ENCODE measurements at regions not wholly inside any gene's neighbourhood (a gene's known extent, or its start where the extent isn't known, plus 50 kb on each side); places are given as distances from the start of the nearest gene placed in this dataset.
"Not testable (repeated sequence)": the region's sequence is repeated elsewhere in the genome, so short reads cannot be mapped to it uniquely, and the experiment has no call there.

DNA sequence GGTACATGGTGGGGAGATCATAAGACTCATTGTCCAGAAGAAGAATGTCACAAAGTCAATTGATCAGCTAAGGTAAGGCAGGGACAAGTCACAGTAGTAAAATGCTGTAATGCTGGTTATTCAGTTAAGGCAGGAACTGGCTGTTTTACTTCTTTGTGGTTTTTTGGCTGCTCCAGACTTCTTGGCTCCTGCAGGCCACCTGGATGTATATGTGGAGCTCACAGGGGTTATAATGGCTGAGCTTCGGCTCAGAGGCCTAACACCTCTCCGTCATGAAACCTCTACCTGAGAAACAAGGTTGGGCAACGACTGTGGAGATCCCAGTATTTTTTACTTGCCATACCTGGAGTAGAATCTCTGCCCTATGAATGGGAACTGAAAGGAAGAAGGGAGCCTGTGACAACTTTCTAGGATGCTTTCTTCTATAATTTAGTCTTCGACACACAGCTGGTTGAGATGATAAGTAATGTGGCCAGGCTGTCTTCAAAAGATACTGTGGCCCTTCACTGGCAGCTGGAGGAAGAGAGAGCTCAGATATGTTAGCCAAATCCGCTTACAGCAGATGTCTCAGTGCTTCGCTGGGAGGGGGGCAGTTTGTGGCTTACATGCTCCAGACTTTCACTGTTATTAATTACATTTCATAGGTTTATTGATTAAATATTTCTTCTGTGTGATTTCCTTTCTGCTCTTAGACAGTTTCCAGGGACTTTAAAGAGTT, 887.8 kb downstream of the IGSF11 start:
- H3K27me3 ChIP-seq (replicated peaks; ENCODE audit: insufficient read depth, low read length), result no peaks in the 10 kb centered on the region
- no peaks in the 10 kb centered on the region for H4K20me1 ChIP-seq (ENCODE audit: insufficient read depth, low read length)
- H2AFZ ChIP-seq (ENCODE audit: low read length), result no peak overlapping the region
- 0 out of 2 replicates have a peak, but pooled peaks cover 4% of the 10 kb centered on the region for H3F3A ChIP-seq (ENCODE audit: insufficient read depth, low read length)
- H3K36me3 ChIP-seq (replicated peaks; ENCODE audit: insufficient read depth, low read length), result no peaks in the 10 kb centered on the region
- H3K9ac ChIP-seq (ENCODE audit: low read length), result no peak overlapping the region
- DNase-seq, result no peak
- no peak overlapping the region for H3K4me3 ChIP-seq (ENCODE audit: low read length)
- no peaks in the 10 kb centered on the region for H3K79me2 ChIP-seq (ENCODE audit: low read length)
- no peak for TF ChIP-seq EZH2 (optimal IDR thresholded peaks at IDR 0.05; ENCODE audit: low read depth, low read length)
- no peak for TF ChIP-seq CTCF (IDR thresholded peaks at IDR 0.05; ENCODE audit: low read length)
- TF ChIP-seq EZH2phosphoT487 (IDR thresholded peaks at IDR 0.05; ENCODE audit: low read length), result no peak
- peaks cover 12% of the 10 kb centered on the region for H3K4me1 ChIP-seq (ENCODE audit: low read length)
- no peaks in the 10 kb centered on the region for H3K9me2 ChIP-seq (replicated peaks; ENCODE audit: insufficient read depth, low read length)
- no peaks in the 10 kb centered on the region for H3K9me3 ChIP-seq (replicated peaks; ENCODE audit: insufficient read depth, low read length)
- no peak overlapping the region for H3K4me2 ChIP-seq (ENCODE audit: low read depth, low read length)
- no peak overlapping the region for H3K27ac ChIP-seq (ENCODE audit: low read length)

- H3K9me2 ChIP-seq (replicated peaks; ENCODE audit: insufficient read depth, low read length), result no peaks in the 10 kb centered on the region
- H3K79me2 ChIP-seq (ENCODE audit: low read length), result no peaks in the 10 kb centered on the region
- H3K4me2 ChIP-seq (ENCODE audit: low read depth, low read length), result no peak overlapping the region
- no peak overlapping the region for H3K27ac ChIP-seq (ENCODE audit: low read length)
- H3K27me3 ChIP-seq (replicated peaks; ENCODE audit: insufficient read depth, low read length), result no peaks in the 10 kb centered on the region
- no peak overlapping the region for H2AFZ ChIP-seq (ENCODE audit: low read length)
- DNase-seq, result no peak
- TF ChIP-seq EZH2phosphoT487 (IDR thresholded peaks at IDR 0.05; ENCODE audit: low read length), result no peak
- no peak for TF ChIP-seq EZH2 (optimal IDR thresholded peaks at IDR 0.05; ENCODE audit: low read depth, low read length)
- no peak for TF ChIP-seq CTCF (IDR thresholded peaks at IDR 0.05; ENCODE audit: low read length)
- H3K4me3 ChIP-seq (ENCODE audit: low read length), result no peak overlapping the region
- H3K36me3 ChIP-seq (replicated peaks; ENCODE audit: insufficient read depth, low read length), result no peaks in the 10 kb centered on the region
- H4K20me1 ChIP-seq (ENCODE audit: insufficient read depth, low read length), result no peaks in the 10 kb centered on the region
- H3K9ac ChIP-seq (ENCODE audit: low read length), result no peak overlapping the region
- H3K4me1 ChIP-seq (ENCODE audit: low read length), result no peaks in the 10 kb centered on the region
- 0 out of 2 replicates have a peak, but pooled peaks cover 4% of the 10 kb centered on the region for H3F3A ChIP-seq (ENCODE audit: insufficient read depth, low read length)
- no peaks in the 10 kb centered on the region for H3K9me3 ChIP-seq (replicated peaks; ENCODE audit: insufficient read depth, low read length)
Measured at GRCh38 chr3:118151164-118151563, 883.5 kb downstream of the IGSF11 start.

- not testable (repeated sequence) for H3K4me3 ChIP-seq (ENCODE audit: low read length); H3K9ac ChIP-seq (ENCODE audit: low read length); H3K79me2 ChIP-seq (ENCODE audit: low read length); H3F3A ChIP-seq (ENCODE audit: insufficient read depth, low read length); H3K27me3 ChIP-seq (replicated peaks; ENCODE audit: insufficient read depth, low read length); H3K4me2 ChIP-seq (ENCODE audit: low read depth, low read length); H3K36me3 ChIP-seq (replicated peaks; ENCODE audit: insufficient read depth, low read length); DNase-seq; H3K9me3 ChIP-seq (replicated peaks; ENCODE audit: insufficient read depth, low read length); H4K20me1 ChIP-seq (ENCODE audit: insufficient read depth, low read length); H3K27ac ChIP-seq (ENCODE audit: low read length); H2AFZ ChIP-seq (ENCODE audit: low read length); H3K9me2 ChIP-seq (replicated peaks; ENCODE audit: insufficient read depth, low read length); H3K4me1 ChIP-seq (ENCODE audit: low read length)
Measured at GRCh38 chr3:118162627-118163588, 871.7 kb downstream of the IGSF11 start.

Data from MM.1S (cell line).